ENCODE measurements at regions not wholly inside any gene's neighbourhood (a gene's known extent, or its start where the extent isn't known, plus 50 kb on each side); places are given as distances from the start of the nearest gene placed in this dataset.

DNA sequence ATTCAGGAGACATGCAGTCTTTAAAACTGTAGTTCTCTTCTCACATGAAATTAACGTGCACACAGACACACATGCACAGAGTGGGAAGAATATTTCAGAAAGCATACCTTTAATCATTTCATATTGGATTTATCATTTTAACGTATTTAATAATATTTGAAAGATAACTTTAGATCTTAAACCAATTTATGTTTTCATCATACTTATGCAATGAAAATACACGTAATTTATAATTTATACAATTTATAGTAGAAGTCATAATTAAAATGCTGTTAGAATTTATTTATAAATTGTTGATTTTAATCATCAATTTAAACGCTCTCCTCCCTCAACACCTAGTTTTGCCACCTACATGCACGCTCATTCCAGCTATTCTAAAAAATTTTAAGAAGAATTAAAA is 894.9 kb upstream of the CTNND2 start:
- TF ChIP-seq, protein P1, sequence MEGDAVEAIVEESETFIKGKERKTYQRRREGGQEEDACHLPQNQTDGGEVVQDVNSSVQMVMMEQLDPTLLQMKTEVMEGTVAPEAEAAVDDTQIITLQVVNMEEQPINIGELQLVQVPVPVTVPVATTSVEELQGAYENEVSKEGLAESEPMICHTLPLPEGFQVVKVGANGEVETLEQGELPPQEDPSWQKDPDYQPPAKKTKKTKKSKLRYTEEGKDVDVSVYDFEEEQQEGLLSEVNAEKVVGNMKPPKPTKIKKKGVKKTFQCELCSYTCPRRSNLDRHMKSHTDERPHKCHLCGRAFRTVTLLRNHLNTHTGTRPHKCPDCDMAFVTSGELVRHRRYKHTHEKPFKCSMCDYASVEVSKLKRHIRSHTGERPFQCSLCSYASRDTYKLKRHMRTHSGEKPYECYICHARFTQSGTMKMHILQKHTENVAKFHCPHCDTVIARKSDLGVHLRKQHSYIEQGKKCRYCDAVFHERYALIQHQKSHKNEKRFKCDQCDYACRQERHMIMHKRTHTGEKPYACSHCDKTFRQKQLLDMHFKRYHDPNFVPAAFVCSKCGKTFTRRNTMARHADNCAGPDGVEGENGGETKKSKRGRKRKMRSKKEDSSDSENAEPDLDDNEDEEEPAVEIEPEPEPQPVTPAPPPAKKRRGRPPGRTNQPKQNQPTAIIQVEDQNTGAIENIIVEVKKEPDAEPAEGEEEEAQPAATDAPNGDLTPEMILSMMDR (IDR thresholded peaks at IDR 0.05 in 8 of 11, conservative IDR thresholded peaks at IDR 0.05 in 3 of 11): no peak
- no peak for TF ChIP-seq POLR2A (IDR thresholded peaks at IDR 0.05)
- no peak for TF ChIP-seq POLR2AphosphoS5 (IDR thresholded peaks at IDR 0.05)
- Histone ChIP-seq H3K4me1 (no peaks in the 10 kb centered on the region), H3K4me3 (no peak overlapping the region), H3K27ac (no peak overlapping the region), H3K36me3 (no peaks in the 10 kb centered on the region), H3K27me3 (replicated peaks in 1 of 7) (no peaks in the 10 kb centered on the region), H3K9me3 (peaks cover 0 to 33% (median 24%) of the 10 kb centered on the region in 8 donors)
- WGBS, 5 donors: 81 to 89% (median 85%) methylated on average over 5 of the region's 5 CpGs
- intact Hi-C loops (cut with DNase I; ENCODE audit: low total_unique reads): no loop called here
- no peak for DNase-seq

DNA sequence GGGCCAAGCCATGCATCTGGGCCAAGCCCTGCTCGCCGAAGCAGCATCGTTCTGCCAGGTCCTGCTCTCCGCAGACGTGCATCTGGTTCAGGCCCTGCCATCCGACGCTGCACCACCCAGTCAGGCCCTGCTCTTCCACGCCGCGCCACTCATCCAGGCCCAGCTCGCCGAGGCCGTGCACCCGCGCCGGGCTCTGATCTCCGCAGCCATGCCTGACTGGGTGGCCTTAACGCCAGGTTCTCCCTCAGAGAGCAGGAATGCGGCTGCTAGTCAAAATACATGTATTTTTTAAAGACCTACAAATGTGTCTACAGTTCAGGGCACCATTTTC is 891.1 kb upstream of the CTNND2 start:
- WGBS, 5 donors: 93 to 97% (median 94%) methylated on average over 15 to 19 of the region's 19 CpGs
- no peak overlapping the region for H3K4me3 ChIP-seq
- no peaks in the 10 kb centered on the region for H3K27me3 ChIP-seq (replicated peaks in 1 of 7)
- no peaks in the 10 kb centered on the region for H3K4me1 ChIP-seq
- no peak overlapping the region for H3K27ac ChIP-seq
- no peak for TF ChIP-seq POLR2AphosphoS5 (IDR thresholded peaks at IDR 0.05)
- TF ChIP-seq, protein P1 (IDR thresholded peaks at IDR 0.05 in 8 of 11, conservative IDR thresholded peaks at IDR 0.05 in 3 of 11): no peak
- no peak for TF ChIP-seq POLR2A (IDR thresholded peaks at IDR 0.05)
- no peak for DNase-seq
- intact Hi-C loops (cut with DNase I; ENCODE audit: low total_unique reads): no loop called here
- H3K9me3 ChIP-seq: peaks cover 0 to 35% (median 26%) of the 10 kb centered on the region in 8 donors
- H3K36me3 ChIP-seq: no peaks in the 10 kb centered on the region

- 94 to 97% (median 96%) methylated on average over 42 to 53 of the region's 53 CpGs for WGBS, 5 donors
- peak; percentile 71 for DNase-seq
- TF ChIP-seq POLR2A (IDR thresholded peaks at IDR 0.05) (no peak), POLR2AphosphoS5 (IDR thresholded peaks at IDR 0.05) (no peak)
- TF ChIP-seq, protein P1 (IDR thresholded peaks at IDR 0.05 in 8 of 11, conservative IDR thresholded peaks at IDR 0.05 in 3 of 11): no peak
- Histone ChIP-seq H3K27ac (no peak overlapping the region), H3K4me3 (no peak overlapping the region), H3K9me3 (peaks cover 0 to 38% (median 26%) of the 10 kb centered on the region in 8 donors), H3K27me3 (replicated peaks in 1 of 7) (no peaks in the 10 kb centered on the region), H3K36me3 (no peaks in the 10 kb centered on the region), H3K4me1 (no peaks in the 10 kb centered on the region)
- intact Hi-C loops (cut with DNase I; ENCODE audit: low total_unique reads): no loop called here
Measured at GRCh38 chr5:12794476-12795332, 890.5 kb upstream of the CTNND2 start.

DNA sequence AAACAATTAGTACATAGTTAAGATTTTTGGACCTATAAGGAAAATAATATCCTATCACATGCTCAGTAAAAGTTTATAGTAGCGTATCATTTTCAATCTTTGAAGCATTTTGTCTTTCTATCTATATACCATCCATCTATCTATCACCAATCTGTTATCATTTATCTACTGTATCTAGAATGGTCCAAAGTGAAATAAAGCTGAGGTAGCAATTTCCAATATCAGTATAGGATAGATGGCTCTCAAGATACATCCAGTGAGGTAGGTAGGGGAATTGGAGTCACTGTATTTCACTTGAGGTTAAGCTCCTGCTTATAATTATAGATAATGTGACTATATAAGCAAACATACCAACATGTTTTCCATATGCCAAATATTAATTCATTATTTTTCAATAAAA is 889.1 kb upstream of the CTNND2 start:
- no peak overlapping the region for H3K27ac ChIP-seq
- H3K4me1 ChIP-seq: no peaks in the 10 kb centered on the region
- intact Hi-C loops (cut with DNase I; ENCODE audit: low total_unique reads): no loop called here
- H3K27me3 ChIP-seq (replicated peaks in 1 of 7): no peaks in the 10 kb centered on the region
- H3K9me3 ChIP-seq: peaks cover 0 to 39% (median 26%) of the 10 kb centered on the region in 8 donors
- no peak overlapping the region for H3K4me3 ChIP-seq
- TF ChIP-seq POLR2AphosphoS5 (IDR thresholded peaks at IDR 0.05) (no peak), POLR2A (IDR thresholded peaks at IDR 0.05) (no peak)
- TF ChIP-seq, protein P1 (IDR thresholded peaks at IDR 0.05 in 8 of 11, conservative IDR thresholded peaks at IDR 0.05 in 3 of 11): no peak
- no peaks in the 10 kb centered on the region for H3K36me3 ChIP-seq
- 93 to 100% (median 94%) methylated on average over 1 of the region's 1 CpG for WGBS, 5 donors
- DNase-seq: no peak
